Astrocyte (in vitro differentiated cells and primary cell): ENCODE measurements at regions not wholly inside any gene's neighbourhood (a gene's known extent, or its start where the extent isn't known, plus 50 kb on each side); places are given as distances from the start of the nearest gene placed in this dataset.

Source experiments
- DNase-seq: peaks from one replicate; pipeline ENCODE4 v3.0.0-alpha.2; 2010; ENCODE audit warnings: low read depth
- FAIRE-seq: peaks from 2 replicates; lab custom pipeline; 2011; peaks lifted over from hg19 to GRCh38; lab: Jason Lieb, UNC
- H2AFZ ChIP-seq: 2 replicates; pipeline ENCODE4 v1.6.0; 2012; ENCODE audit warnings: low read depth, low read length, inconsistent platforms
- H3K27ac ChIP-seq: 2 replicates; pipeline ENCODE4 v1.5.1; 2011; ENCODE audit warnings: low read depth, low read length, inconsistent platforms
- H3K27me3 ChIP-seq: 2 replicates; pipeline ENCODE4 v1.6.0; 2011; ENCODE audit warnings: low read length, inconsistent platforms; ENCODE audit not compliant: insufficient read depth
- H3K36me3 ChIP-seq: 2 replicates; pipeline ENCODE4 v1.5.1; 2011; ENCODE audit warnings: low read length, inconsistent platforms; ENCODE audit not compliant: insufficient read depth
- H3K4me1 ChIP-seq: 2 replicates; pipeline ENCODE4 v1.5.1; 2011; ENCODE audit warnings: low read length, inconsistent platforms; ENCODE audit not compliant: insufficient read depth
- H3K4me2 ChIP-seq: 2 replicates; pipeline ENCODE4 v1.6.0; 2012; ENCODE audit warnings: low read length, inconsistent platforms
- H3K4me3 ChIP-seq: 2 replicates; pipeline ENCODE4 v1.5.1; 2011; ENCODE audit warnings: low read depth, mild to moderate bottlenecking, low read length, inconsistent platforms; ENCODE audit not compliant: insufficient read depth
- H3K79me2 ChIP-seq: 2 replicates; pipeline ENCODE4 v1.6.0; 2012; ENCODE audit warnings: mild to moderate bottlenecking, low read length, inconsistent platforms; ENCODE audit not compliant: insufficient read depth
- H3K9ac ChIP-seq: 2 replicates; pipeline ENCODE4 v1.6.0; 2012; ENCODE audit warnings: mild to moderate bottlenecking, low read length, inconsistent platforms
- H3K9me3 ChIP-seq: 2 replicates; pipeline ENCODE4 v1.5.1; 2012; ENCODE audit warnings: low read depth, mild to moderate bottlenecking, low read length, inconsistent platforms; ENCODE audit not compliant: insufficient read depth
- H4K20me1 ChIP-seq: 2 replicates; pipeline ENCODE4 v1.6.0; 2012; ENCODE audit warnings: low read length, inconsistent platforms; ENCODE audit not compliant: insufficient read depth
- H3K27ac Mint-ChIP-seq: one replicate; pipeline ENCODE4 v1.8.0; 2021; ENCODE audit warnings: mild to moderate bottlenecking, mixed read lengths; ENCODE audit not compliant: unreplicated experiment
- H3K27me3 Mint-ChIP-seq: one replicate; pipeline ENCODE4 v1.8.0; 2021; ENCODE audit warnings: low read depth, mixed read lengths; ENCODE audit not compliant: unreplicated experiment
- H3K36me3 Mint-ChIP-seq: one replicate; pipeline ENCODE4 v1.8.0; 2021; ENCODE audit warnings: low read depth, mixed read lengths; ENCODE audit not compliant: unreplicated experiment
- H3K4me1 Mint-ChIP-seq: one replicate; pipeline ENCODE4 v1.8.0; 2021; ENCODE audit warnings: low read depth, mixed read lengths; ENCODE audit not compliant: unreplicated experiment
- H3K4me3 Mint-ChIP-seq: one replicate; pipeline ENCODE4 v1.8.0; 2021; ENCODE audit warnings: mild to moderate bottlenecking, moderate library complexity, mixed read lengths; ENCODE audit not compliant: unreplicated experiment
- H3K9me3 Mint-ChIP-seq: one replicate; pipeline ENCODE4 v1.8.0; 2021; ENCODE audit warnings: mild to moderate bottlenecking, mixed read lengths; ENCODE audit not compliant: unreplicated experiment
- EZH2 ChIP-seq: IDR thresholded peaks from 2 replicates; pipeline ENCODE4 v1.6.1; 2012; ENCODE audit warnings: mild to moderate bottlenecking, low read length, inconsistent platforms; ENCODE audit not compliant: insufficient read depth
- TF ChIP-seq, protein P1 (sequence below): IDR thresholded peaks from 2 replicates; pipeline ENCODE4 v1.5.1; 2011; ENCODE audit warnings: low read depth, mild to moderate bottlenecking, inconsistent platforms, low read length, moderate library complexity; ENCODE audit not compliant: insufficient read depth

DNA sequence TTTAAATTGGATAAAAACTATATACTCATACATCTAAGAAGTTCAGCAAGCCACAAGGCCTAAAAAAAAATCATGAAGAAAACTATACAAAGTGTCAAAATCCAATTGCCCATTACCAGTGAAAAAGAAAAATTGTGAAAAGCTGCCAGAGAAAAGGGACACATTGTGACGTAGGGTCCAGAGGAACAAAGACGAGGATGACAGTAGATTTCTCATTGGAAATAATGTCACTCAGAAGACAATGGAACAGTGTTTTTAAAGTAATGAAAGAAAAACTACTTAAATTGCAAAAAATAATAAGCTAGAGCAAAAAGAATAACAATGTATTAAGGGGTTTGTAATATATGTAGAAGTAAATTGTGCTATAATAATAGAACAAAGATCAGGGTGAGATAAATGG lies 195.2 kb downstream of the EFNB2 start:
- Mint-ChIP-seq H3K27ac (no peak overlapping the region), H3K4me1 (no peaks in the 10 kb centered on the region), H3K27me3 (no peaks in the 10 kb centered on the region), H3K4me3 (no peak overlapping the region), H3K36me3 (peaks cover 3% of the 10 kb centered on the region), H3K9me3 (peaks cover 32% of the 10 kb centered on the region)
- Histone ChIP-seq H4K20me1 (no peaks in the 10 kb centered on the region), H3K9me3 (peaks cover 2% of the 10 kb centered on the region), H3K27me3 (no peaks in the 10 kb centered on the region), H3K4me1 (no peaks in the 10 kb centered on the region), H3K27ac (no peak overlapping the region), H3K4me2 (no peak overlapping the region), H2AFZ (no peak overlapping the region), H3K79me2 (no peaks in the 10 kb centered on the region), H3K4me3 (no peak overlapping the region), H3K9ac (no peak overlapping the region), H3K36me3 (no peaks in the 10 kb centered on the region)
- FAIRE-seq (no peak), DNase-seq (no peak)
- TF ChIP-seq, protein P1, sequence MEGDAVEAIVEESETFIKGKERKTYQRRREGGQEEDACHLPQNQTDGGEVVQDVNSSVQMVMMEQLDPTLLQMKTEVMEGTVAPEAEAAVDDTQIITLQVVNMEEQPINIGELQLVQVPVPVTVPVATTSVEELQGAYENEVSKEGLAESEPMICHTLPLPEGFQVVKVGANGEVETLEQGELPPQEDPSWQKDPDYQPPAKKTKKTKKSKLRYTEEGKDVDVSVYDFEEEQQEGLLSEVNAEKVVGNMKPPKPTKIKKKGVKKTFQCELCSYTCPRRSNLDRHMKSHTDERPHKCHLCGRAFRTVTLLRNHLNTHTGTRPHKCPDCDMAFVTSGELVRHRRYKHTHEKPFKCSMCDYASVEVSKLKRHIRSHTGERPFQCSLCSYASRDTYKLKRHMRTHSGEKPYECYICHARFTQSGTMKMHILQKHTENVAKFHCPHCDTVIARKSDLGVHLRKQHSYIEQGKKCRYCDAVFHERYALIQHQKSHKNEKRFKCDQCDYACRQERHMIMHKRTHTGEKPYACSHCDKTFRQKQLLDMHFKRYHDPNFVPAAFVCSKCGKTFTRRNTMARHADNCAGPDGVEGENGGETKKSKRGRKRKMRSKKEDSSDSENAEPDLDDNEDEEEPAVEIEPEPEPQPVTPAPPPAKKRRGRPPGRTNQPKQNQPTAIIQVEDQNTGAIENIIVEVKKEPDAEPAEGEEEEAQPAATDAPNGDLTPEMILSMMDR = no peak
- no peak for TF ChIP-seq EZH2

GRCh38 chr13:106337096-106337850 lies 198.2 kb downstream of the EFNB2 start:
- TF ChIP-seq, protein P1 = no peak
- no peak for TF ChIP-seq EZH2
- Mint-ChIP-seq H3K36me3 (peaks cover 3% of the 10 kb centered on the region), H3K9me3 (peaks cover 27% of the 10 kb centered on the region), H3K27me3 (no peaks in the 10 kb centered on the region), H3K27ac (no peak overlapping the region), H3K4me3 (no peak overlapping the region), H3K4me1 (peaks cover 2% of the 10 kb centered on the region)
- Histone ChIP-seq H3K36me3 (no peaks in the 10 kb centered on the region), H2AFZ (no peak overlapping the region), H3K27ac (no peak overlapping the region), H3K9me3 (peaks cover 2% of the 10 kb centered on the region), H3K9ac (no peak overlapping the region), H3K79me2 (no peaks in the 10 kb centered on the region), H3K4me1 (no peaks in the 10 kb centered on the region), H3K4me2 (no peak overlapping the region), H3K27me3 (no peaks in the 10 kb centered on the region), H3K4me3 (no peak overlapping the region), H4K20me1 (no peaks in the 10 kb centered on the region)
- no peak for FAIRE-seq
- DNase-seq = no peak

GRCh38 chr13:106336668-106337067 lies 198.8 kb downstream of the EFNB2 start:
- Histone ChIP-seq H3K27ac (no peak overlapping the region), H2AFZ (no peak overlapping the region), H3K9me3 (peaks cover 2% of the 10 kb centered on the region), H3K79me2 (no peaks in the 10 kb centered on the region), H3K4me3 (no peak overlapping the region), H3K36me3 (no peaks in the 10 kb centered on the region), H3K9ac (no peak overlapping the region), H3K4me2 (no peak overlapping the region), H3K4me1 (no peaks in the 10 kb centered on the region), H3K27me3 (no peaks in the 10 kb centered on the region), H4K20me1 (no peaks in the 10 kb centered on the region)
- Mint-ChIP-seq H3K27ac (no peak overlapping the region), H3K9me3 (peaks cover 29% of the 10 kb centered on the region), H3K36me3 (peaks cover 2% of the 10 kb centered on the region), H3K4me3 (no peak overlapping the region), H3K27me3 (no peaks in the 10 kb centered on the region), H3K4me1 (peaks cover 2% of the 10 kb centered on the region)
- DNase-seq (no peak), FAIRE-seq (no peak)
- TF ChIP-seq, protein P1 = no peak
- no peak for TF ChIP-seq EZH2
